ENCODE measurements at regions not wholly inside any gene's neighbourhood (a gene's known extent, or its start where the extent isn't known, plus 50 kb on each side); places are given as distances from the start of the nearest gene placed in this dataset.

- no peak for TF ChIP-seq CTCF (conservative IDR thresholded peaks at IDR 0.05; ENCODE audit: low read depth, low read length)
- TF ChIP-seq EZH2 (IDR thresholded peaks at IDR 0.05; ENCODE audit: borderline replicate concordance, low read depth, low read length, poor library complexity, severe bottlenecking): no peak
These were observed 203.5 kb upstream of the DCC start for GRCh38 chr18:52136532-52136931.

Measured in A673 (cell line).